Activated CD4-positive, CD25-positive, alpha-beta regulatory T cell treated with anti-CD3 and anti-CD28 coated beads, Interleukin-2, amount 50 U/mL, for 72 hours (primary cell): ENCODE measurements at regions not wholly inside any gene's neighbourhood (a gene's known extent, or its start where the extent isn't known, plus 50 kb on each side); places are given as distances from the start of the nearest gene placed in this dataset.

Experiments used
- DNase-seq: peaks from one replicate; pipeline ENCODE4 v3.0.0; 2021

DNA sequence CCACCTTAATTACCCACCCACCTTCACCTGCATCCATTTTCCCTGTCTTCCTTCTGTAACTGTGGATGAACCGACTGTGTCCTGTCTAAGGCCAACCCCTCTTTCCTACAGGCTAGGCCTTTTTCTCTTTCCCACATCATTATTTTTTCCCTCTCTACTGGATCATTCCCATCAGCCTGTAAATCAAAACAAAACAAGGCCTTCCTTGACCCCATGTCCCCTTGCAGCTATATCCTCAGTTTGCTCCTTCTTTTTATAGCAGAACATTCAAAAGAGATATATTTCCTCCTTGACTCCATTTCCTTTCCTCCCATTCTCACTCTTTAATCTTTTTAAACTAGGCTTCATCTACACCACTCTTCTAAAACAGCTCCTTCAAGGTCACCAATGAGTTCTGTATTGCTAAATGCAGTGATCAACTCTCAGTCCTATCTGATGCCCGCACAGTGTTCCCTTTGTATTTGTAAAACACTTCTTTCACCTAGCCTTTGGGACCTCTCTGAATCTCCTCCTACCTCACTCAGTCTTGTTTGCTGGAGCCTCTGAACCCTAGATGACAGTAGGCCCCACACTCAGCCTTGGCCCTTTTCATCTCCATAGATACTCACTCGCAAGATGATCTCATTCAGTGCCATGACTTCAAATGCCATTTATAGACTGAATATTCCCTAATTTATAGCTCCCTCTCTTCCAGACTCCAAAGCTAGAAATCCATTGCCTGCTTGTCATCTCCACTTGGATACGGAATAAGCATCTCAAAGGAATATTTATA, 55.7 kb downstream of the CXCR4 start:
- DNase-seq: no peak

DNA sequence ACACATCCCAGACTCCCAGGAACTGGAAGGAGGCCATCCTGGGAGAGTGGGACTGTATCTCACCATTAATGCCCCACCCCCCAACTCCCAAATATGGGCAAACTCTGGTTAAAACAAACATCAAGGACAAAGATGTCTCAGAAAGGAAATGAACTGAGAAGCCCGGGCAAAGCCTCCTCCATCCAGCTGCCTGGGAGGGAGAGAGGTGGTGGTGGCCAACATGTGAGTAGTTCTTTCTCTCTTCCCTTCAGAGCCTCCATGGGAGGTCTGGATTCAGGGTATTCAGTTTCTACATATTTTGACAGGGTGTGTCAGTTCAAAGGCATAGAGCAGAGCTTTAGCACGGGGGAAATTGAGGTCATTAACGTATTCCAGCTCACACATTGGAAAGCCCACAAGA, 57.5 kb downstream of the CXCR4 start:
- DNase-seq: no peak

DNA sequence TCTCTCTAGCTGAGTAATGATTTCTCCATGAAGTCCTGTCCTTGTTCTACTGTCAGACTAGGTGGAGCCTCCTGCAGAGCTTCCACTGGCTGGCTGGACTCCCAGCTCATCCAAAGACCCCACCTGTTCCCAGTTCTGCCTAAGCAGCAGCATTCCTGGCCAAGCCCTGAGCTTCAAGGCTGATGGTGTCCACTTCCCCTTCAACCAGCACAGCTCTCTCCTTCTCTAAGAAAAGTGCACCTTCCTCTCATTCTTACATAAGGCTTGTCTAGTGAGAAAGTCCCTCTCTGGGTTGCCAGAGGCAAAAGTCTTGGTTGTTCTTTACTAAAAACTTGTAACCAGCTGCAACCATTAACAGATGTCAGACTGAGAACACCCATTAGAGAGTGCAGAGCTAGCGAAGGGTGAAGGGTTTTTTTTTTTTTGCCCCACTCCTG, 58.9 kb downstream of the CXCR4 start:
- no peak for DNase-seq

DNA sequence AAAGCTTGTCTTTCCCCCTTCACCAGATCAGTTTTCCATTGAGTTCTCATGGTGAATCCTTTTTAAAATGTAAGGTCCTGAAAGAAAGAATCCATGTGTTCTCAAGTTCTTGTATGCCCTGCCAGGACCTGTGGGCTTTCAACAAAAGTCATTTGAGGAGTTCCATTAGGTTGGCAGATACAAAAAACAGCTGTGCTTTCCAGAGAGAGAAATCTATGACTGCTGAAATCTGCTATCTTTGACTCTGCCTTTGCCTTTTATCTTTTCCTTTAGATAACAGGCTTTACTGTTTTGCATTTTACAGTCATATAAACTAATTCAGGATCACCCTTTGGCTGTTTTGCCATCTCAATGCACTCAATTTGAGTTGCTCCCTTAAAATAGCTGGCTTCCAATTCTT, 59.7 kb downstream of the CXCR4 start:
- no peak for DNase-seq

DNA sequence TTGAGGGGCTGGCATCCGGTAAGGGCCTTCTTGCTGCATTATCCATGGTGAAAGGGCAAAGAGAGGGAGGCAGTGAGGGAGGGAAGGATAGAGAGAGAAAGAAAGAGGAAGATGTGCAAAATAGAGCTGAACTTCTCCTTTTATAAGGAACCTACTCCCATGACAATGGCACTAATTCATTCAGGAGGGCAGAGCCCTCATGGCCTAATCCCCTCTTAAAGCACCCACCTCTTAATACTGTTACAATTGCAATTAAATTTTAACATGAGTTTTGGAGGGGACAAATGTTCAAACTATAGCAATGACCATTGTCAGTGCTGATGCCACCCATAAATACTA, 60.2 kb downstream of the CXCR4 start:
- no peak for DNase-seq

DNA sequence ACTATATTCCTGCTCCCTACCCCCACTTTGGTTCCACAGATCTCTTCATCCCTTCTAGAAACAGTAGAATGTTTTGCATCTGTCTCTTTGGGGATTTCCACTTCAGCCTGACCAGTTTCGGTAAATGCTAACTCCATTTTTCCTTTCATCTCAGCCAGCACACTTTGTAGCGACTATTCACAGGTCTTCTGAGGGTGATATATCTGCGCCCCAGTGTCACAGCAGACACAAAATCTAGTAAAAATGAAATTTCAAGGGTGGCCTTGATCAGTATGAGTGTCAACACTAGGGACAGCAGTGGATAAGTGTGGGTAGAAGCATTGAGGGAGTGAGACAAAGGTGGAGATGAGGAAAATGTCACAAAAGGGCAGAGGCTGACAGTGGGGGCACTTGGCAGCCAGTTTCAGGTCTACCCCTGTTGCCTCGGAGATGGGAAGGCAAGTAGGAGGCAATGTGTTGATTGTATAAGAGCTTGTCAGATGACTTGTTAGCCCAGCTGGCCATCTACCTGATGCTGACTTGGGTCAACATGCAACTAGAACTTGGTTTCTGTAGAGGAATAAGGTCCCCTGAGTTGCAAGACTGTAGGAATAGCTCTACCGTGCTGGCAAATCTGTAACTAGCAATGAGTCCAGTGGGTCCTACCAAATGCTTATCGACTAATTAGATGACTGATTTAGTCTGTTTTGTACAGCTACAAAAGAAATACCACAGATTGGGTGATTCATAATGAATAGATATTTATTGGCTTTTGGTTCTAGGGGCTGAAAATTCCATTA, 60.7 kb downstream of the CXCR4 start:
- DNase-seq: peak; percentile 46

DNA sequence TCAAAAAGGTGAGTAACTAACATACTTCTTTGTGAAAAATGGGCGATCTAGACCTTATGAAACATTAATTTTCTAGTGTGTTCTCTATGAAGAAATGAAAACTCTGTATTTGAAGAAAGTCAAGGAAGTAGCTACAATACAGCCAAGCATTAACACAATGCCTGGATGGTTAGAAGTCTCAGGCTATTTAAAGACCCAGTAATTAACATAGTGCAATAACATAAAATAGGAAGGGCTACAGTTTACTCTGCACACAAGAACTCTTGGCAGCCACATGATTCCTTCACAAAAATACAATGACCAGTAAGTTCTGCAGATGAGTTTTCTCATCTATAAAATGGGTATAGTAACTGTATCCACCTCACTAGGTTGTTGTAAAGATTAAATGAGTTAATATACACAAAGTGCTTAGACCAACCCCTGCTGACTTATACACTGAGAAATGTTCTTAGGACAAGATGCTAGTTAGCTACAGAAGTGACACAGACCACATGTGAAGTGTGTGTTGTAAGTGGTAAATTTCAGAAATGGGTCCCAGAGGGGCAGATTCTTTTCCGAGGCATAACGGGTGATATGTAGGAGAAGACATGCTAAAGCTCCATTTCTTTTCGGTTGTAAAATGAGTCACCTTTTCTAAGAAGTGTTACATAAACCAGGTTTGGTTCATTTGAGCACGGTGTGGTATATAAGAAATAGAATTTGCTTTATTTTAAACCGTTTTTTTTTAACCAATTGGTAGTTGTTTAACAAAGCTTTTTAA, 61.8 kb downstream of the CXCR4 start:
- DNase-seq: no peak

DNA sequence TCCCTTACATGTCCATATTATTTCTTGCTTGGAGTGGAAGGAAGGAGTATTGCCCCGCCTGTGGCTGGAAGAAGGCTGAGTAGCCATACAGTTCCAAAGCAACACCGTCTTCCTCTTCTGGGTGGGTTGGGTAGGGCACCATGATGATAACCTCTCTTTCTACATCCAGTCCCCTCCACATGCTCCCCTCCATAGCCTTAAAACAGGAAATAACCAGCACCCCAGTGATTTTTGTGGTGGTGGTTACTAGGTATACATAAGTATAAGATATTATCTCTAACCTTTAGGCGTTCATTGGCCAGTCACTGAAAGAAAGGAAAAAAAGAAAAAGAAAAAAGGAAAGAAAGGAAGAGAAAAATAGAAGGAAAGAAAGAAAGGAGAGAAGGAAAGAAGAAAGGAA, 63.1 kb downstream of the CXCR4 start:
- DNase-seq: no peak

DNA sequence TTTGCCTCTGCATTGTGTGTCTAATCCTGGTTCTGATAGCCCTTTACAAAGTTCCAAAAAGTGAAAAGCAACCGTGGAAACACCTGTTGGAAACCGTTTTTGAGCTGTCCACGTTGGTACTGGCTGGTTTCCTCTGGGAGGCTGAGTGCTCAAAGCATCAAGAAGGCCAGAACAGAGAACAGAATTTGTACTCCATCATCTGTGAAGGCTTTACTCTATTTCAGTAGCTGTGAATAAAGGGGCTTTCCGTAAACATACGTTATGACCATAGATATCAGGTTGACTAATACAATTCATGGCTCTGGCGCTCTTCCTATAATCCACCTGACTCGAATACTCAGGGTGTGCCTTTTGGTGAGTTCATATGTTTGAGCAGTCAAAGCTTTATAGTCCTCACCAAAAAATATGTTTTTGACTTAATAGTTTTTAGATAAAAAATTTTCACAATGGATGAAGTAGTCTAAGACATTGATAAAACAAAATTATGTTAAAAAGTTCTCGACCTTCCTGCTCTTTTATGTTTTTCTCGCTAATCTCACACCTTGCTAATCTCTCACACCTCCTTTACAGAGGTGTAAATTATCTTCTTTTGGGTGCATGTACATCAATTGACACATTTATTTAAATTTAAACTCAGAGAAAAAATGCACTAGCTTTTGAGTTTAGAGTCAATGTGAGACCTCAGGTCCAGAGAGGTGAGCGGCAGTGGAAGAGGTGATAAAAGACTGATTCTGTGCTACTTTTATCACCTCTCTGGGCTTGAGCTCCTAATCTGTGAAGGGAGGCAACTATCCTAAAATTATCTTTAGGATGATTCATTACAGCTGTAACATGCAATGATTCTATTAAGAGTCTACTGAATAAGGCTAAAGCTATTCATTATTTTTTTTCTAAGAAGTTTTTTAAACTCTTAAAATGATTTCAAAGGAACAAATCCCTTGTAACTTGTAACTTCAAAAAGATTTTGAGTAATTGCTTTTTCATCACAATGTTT, 65.3 kb downstream of the CXCR4 start:
- DNase-seq: no peak

DNA sequence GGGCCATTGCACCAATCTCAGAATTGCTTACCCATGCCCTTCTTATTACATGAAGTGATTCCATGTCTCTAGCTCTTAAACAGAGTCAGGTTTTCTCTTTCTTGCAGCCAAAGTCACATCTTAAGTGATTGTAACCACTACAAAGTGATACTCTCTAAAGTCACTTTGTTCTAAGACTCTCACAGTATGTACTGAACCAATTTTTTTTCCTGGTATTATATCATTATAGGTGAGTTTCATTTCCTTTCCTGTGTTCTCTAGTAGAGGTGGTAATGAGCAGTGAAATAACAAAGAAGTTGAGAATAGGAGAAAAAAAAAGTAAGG, 66.3 kb upstream of the DARS1 start:
- DNase-seq: no peak

DNA sequence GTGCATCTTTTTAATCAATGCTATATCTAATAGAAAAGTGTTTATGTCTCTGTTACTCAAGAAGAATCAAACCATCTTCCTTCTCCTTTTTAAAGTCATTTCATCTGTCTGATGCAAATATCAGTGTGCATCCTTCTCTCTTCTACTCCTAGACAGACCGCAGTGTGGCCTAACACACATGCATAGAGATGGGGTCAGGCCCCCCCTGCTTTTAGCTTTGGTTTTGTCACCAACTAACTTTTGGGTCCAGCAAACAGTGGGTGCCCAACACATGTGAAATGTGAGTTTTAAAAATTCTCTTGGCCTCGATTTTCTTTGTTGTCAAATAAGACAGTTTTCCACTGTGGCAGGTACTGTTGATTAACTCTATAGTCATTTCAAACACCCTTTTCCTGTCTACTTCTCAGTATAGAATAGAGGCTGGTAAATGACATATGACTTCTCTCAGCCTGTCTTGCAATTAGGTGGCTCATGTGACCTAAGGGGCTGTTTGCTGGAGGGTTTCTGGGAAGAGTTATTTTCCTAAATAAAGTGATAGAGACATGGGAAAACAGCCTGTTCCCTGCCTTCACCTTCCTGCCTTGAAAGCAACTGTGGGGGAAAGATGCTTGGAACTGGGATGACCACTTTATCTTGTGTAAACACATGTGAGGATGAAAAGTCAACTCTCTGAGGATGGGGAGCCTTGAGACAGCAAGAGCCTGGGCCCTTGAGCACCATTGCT, 65.7 kb upstream of the DARS1 start:
- DNase-seq: no peak

DNA sequence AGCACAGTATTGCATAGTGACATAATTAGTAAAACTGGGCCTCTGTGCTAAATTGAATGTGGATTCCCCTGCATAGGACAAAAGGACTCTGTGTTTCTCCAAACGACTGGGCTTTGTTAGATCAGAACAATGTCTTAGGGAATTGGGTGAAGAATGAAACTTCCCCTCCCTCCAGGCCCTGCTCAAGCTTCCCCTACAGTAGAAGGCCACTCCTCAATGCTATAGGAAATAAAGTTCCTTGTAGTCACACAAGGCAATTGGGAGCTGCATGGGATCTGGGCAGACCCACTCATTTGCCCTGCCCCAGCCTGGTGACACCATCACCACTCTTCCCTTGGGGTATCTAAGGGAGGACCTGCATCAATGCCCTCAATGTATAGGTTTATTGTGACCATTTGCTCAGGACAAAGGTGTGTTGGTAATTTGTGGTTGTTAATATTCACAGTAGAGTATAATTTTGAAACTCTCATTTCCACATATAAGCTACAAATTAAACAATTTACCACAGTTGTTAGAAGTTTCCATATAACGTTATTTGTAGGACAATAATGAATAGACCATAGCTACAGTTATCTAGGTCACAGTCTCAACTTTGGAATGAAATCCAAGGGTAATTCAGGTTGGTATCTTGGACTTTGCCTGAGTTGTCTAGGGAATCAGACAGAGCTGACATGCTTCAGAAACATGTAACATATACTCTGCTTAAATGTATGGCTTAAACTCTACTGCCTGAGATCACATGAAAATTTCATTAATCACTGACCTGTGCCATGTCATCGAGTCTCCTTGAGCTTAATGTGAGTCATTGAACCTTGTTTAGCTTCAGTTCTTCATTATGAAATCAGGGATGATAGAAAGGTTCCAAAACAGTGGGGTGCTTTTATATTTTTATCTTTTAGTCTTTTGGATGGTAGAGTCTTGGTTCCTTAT, 64.8 kb upstream of the DARS1 start:
- no peak for DNase-seq

DNA sequence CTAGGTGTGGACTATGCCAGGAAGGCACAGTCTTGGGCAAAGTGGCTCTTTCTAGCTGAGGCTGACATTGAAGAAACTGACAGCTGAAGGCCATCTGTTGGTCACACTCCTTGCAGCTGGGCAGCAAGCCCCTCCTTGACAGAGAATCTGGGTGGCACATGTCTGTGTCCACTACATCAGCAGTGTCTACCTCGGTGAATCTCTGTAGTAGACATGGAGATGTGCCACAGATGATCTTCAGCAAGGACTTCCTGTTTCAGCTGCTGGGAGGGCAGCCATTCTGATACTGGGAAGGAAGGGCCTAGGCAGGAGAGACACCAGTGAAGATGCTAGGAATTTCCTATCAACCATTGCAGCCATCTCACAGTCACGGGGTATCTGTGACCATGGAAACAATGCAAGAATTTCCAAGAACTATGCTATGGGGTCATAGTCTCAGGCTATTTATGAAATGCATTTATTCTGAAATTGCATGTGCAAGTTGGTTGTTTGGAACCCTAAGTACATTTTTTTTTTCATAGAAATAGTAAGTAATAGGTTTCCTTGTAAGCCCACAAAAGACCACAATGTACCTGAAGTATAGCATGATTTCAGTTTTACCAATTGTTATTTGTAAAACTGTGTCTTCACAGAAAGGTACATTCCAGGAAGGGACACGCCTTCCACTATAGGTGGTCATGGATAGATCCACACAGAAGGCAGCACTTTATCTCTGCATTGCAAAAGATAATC, 63.8 kb upstream of the DARS1 start:
- DNase-seq: no peak

DNA sequence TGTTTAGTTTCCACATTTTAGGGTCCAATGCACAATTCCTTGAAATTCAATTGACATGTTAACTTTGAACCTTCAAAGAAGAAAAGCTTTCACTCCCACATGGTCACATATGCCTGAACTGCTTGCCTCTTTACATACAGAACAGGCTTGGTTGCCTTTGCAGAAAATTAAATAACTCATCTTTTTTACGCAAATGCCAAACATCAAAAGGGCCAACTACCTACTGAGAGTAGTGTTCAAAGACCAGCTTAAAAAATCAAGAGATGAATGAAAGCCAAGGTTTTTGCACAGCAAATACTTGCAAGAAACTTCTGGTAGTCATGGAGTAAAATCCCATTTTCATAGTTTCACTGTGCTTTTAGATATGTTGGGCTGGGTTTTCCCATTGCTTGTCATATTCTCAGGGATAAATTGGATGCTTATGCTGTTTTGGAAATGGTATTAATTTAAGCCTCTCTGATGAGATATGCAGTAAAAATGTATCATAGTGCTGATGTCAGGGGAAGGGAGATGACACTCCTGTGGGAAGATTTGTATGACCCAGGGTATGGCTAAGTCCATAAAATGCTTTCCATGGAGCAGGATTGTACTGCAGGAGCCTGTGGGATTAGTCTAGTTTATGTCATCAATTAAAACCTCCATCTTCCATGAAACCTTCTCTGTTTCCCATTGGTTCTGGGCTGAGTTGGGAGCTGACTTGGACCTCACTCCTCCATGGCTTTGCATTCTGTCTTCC, 60.6 kb upstream of the DARS1 start:
- DNase-seq: no peak

DNA sequence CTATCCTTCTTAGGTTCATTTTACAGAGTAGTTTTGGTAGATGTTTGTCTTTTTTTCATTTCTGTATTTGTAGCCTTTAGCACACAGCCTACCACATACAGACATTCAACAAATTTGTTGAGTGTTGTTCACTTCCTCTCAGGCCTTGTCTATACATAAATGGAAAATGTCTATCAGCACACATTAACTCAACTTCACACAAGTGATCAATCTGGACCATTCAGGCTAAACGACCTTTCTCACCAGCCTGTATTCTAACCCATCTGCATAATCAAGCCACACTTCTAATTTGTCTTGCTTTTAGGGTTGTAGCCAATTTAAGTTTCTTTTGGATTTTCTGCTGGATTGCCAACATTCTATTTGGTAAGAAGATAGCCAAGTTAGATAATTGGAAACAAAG, 59.9 kb upstream of the DARS1 start:
- no peak for DNase-seq
